C1 segment of cervical spinal cord (tissue), 14 donors: ENCODE measurements at regions not wholly inside any gene's neighbourhood (a gene's known extent, or its start where the extent isn't known, plus 50 kb on each side); places are given as distances from the start of the nearest gene placed in this dataset.

Experiments used
- DNase-seq, 14 donors: peaks; one replicate each; lab custom pipeline; 2025; lab: John Stamatoyannopoulos, UW

DNA sequence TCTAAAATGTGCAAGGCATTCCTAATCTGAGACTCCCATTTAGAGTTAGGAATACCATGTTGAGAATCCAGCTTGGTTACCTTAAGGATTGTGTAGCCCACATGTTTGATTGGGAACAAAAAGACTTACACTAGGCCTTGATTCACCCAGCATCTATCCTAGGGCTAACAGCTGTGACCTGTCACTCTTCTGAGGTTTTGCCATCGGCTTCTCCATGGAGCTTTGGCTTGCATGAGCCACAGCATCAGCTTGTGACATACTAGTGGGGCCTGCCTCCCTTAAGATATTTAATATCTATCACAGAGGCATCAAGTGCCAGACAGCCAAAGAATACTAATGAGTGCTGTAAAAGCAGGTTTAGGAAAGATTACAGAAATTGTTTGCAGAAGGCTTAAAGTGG is 241.3 kb upstream of the UBE2E3 start:
- no peak for DNase-seq

DNA sequence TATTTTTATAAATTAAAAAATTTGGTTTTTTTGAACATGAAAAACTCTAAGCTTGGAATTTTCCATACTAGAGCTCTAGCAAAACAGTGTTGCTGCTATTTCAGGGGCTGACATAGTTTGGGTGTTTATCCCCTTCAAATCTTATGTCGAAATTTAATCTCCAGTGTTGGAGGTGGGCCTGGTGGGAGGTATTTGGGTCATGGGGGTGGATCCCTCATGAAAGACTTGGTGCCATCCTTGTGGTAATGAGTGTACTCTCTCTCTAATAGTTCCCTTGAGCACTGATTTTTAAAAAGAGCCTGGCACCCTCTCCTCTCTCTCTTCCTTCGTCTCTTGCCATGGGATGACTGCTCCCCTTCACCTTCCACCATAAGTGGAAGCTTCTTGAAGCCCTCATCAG is 244.6 kb upstream of the UBE2E3 start:
- DNase-seq, result no peak

DNA sequence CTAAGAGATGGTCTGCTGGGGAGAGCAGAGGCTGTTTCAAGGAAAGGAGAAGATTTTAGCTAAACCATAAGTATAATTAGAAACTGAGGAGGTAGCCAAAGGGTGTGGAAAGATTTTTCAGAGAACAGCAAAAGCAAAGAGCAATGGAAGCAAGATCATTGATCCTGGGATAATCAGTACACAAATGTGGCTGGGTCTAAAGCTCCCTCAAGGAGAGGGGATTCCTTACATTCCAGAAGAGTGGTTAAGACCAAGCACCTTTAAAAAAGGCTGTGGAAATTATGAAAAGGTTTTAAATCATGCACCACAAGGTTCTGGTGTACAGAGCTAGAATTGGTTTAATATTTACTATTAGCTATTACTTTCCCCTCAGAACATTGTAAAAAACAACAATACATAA is 246.0 kb upstream of the UBE2E3 start:
- DNase-seq, result no peak

DNA sequence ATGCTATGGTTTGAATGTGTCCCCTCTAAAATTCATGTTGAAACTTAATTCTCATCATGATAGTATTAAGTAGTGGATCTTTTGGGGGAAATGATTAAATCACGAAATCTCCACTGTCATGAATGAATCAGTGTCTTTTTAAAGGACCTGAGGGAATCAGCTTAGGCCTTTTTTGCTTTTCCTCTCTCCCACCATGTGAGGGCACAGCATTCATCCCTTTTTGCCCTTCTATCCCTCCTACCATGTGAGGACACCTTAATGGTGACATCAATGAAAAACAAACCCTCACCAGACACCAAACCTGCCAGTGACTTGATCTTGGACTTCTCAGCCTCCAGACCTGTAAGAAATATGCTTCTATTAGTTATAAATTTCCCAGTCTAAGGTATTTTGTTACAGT is 247.1 kb upstream of the UBE2E3 start:
- no peak for DNase-seq

DNA sequence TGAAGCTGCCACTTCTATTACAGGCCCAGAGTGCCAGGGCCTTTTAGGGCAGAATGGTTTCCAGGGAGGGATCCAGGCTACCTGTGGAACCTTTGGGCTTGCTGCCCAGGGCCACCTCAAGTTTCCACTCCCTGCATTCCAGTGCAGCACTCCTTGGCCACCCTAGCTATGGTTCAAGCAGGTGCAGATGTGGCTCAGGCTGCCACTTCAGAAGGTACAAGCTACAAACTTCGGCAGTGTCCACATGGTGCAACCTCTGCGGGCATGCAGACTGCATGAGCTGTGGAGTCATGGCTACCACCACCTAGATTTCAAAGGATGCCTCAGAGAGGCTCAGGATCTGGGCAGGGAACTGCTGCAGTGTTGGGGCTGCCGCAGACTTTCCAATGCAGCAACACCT is 248.1 kb upstream of the UBE2E3 start:
- no peak for DNase-seq

DNA sequence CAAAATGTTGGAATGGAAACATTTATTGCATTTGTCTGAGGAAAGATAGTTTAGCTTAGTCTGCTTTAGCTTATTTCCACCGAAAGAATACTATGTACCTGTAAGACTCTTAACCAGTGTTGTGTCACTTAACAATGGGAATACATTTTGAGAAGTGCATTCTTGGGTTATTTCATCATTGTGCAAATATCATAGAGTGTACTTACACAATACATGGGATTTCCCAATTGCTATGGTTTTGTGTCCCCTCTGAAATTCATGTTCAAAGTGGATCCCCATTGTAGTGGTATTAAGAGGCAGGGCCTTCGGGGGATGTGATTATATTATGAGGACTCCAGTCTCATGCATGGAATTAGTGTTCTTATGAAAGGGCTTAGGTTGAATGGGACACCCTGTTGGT is 249.4 kb upstream of the UBE2E3 start:
- DNase-seq, result no peak

DNA sequence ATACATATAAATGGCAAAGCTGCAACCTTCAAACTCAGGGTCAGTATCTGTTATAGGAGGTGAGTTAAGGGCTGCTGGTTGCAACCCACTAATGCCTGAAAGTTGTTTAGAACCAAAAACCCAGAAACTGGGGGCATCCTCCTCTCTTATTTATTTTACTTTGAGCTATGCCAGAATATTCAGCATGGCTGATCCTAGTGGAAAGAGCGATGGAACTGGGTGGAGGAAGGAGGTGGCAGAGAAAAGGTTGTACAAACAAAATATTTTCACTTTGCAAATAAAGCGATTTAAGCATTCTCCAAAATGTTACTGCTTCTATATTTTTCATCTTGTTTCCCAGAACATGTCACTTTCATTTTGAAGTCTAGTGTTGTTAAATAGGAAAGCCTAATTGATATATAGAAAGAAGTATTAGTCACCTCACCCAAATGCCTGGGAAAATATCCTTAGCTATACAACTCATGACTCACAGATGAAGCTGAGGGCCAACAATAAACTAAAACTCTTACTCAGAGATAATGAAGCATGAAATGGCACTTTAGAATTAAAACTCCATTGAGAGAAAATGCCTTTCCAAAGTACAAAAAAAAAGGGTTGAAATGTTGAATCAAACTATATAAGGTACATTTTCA is 251.4 kb upstream of the UBE2E3 start:
- no peak for DNase-seq

DNA sequence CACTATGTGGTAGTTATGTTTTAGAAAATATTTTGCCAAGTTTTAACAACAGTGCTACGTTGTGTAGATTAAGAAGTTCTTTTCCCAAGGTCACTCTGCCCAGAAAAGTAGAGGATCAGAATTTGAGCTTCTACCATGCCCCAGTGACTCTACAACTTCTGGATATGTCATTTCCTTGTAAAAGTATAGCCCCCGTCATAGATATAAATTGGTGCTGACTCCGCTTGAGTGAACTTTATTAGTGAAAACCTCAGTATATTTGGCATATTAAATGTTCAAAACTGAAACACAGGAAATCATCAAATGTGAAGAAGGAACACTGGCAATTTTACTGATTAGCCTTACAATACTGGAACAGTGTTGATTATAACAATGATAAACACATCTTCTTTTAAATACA is 256.7 kb upstream of the UBE2E3 start:
- DNase-seq, result no peak

DNA sequence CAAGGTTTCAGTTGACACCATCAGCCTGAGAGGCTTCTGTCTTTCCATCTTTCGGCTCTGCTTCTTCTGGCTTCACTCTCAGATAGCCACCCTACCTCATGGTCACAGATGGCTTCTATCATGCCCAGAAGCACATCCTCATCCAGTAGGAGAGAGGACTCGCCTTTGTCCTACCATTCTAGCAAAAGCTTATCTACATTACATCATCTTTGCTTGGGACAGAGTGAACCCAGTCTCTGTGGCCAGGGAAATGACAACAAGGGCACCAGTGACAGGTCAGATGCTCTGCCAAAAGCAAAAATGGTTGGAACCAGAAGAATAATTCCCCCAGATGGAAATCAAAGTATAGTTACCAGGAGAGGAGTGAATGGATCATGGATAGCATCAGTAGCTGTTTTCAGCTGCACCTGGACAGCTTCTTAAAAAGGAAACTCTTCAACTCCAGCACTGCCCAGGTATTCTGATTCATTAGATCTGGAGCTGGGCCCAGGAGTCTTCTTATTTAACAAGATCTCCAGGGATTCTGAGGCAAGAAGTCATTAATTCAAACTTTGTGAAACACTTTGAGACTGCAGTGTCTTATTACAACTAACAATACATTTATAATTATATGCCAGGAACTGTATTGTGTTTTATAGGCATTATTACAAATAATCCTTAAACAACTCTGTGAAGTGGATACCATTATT is 257.7 kb upstream of the UBE2E3 start:
- no peak for DNase-seq

DNA sequence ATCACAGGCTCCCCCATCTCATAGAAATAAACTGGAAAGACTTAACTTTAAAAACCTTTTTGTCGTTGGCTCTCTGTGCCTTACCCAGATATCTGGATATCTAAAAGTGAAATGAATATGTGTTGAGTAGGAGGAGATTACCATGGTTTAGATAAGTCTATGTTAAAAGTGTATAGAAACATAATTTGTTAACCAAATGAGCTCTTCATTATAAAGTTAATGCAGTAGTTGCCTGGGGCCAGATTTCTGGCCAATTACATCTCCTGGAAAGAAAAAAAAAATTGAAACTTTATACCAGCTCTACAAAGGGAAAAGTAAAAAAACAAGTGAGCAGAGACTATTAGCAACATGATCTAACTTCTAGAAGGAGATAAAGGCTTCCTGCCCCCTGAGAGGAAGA is 259.6 kb upstream of the UBE2E3 start:
- no peak for DNase-seq

DNA sequence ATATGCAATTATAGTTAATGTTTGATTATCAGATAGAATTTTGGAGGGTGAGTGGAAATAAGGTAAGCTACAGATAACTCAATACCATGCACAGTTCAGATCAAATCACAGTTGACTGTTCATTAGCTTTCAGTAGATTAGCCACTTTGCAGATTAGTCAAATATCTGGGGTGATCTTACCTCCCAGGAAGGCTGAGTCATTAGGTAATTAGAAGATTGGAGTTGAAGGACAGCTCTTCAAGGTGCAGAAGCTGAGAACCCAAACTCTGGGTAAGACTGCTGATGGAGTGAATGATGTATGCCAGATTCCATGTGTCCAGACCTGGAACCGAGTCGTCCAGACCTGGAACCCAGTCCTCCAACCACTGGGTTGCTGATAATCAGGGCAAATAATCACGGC is 262.8 kb upstream of the UBE2E3 start:
- no peak for DNase-seq

DNA sequence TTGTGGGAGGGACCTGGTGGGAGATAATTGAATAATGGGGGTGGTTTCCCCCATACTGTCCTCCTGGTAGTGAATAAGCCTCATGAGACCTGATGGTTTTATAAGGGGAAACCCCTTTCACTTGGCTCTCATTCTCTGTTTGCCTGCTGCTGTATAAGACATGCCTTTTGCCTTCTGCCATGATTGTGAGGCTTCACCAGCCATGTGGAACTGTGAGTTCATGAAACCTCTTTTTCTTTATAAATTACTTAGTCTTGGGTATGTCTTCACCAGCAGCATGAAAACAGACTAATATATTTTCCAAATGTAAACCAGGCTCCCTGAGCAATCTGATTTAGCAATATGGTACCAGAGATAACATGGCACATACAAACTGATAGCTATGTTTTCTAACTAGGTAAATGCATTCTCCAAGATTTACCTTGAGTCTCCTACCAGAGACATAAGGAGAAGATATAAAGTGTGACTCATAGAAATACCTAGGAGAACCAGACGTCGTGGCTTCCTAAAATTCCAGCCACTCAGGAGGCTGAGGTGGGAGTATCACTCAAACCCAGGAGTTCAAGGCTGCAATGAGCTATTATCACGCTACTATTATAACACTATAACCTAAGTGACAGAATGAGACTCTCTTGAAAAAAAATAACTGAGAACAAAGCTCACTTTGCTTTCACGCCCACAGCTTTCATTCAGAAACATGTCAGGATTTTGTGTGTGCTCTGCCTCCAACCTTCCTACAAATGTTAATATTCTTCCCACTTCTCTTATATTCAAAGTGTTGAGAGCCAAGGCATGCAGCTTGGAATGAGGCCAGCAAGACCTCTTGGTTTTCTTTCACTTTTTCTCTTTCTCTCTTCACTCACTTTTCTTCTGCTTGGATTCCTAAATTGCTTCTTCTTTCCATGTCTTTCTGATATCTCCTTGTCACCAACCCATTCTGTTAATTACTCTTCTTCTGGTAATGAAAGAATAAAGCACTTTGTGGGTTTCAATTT is 263.9 kb upstream of the UBE2E3 start:
- no peak for DNase-seq

DNA sequence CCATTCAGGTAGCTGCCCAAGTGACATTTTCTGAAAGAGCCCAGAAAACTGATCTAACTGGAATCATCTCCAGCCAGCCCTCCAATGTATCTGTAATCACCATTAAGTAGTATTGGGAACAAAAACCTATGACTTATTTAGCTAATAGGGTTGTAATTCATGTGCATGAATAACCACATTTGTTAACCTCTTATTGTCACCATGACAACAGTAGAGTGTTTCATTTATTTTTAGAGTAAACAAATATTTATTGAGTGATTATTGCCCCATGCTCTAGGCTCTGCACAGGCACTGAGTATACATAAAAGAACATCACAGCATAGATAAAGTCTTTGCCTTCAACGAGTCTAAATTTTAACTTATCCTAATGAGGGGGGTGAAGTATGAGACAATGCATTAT is 265.4 kb upstream of the UBE2E3 start:
- no peak for DNase-seq

DNA sequence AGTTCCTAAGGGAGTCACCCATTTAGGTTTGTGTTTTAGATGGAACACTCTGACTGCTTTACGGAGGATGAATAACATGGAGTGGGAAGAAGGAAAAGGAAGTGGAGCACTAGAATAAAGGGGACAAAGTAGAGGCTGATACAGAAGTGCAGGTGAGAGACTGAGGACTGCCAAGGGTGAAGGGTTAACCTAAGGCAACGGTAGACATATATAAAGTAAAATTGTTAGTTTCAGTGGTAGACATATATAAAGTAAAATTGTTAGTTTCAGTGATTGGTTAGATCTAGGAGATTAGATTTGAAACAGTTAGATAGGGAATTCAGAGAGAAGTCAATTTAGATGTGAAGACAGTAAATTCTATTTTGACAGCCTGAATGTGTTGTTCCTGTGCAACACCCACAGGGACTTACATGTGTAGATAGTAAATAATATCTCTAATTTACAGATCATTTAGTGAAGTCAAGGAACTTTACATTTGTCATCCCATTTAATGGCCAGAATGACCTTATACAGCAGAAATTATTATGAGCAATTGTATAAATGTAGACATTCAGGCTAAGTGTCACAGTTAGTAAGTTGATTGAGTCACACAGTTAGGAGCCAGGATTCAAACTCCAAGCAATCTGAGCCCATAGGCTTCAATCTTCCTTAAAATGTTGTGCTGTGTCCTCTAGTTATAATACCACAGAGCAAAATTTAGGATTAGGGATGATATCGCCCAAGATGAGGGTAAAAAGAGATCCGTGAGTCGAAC is 270.8 kb upstream of the UBE2E3 start:
- no peak for DNase-seq

DNA sequence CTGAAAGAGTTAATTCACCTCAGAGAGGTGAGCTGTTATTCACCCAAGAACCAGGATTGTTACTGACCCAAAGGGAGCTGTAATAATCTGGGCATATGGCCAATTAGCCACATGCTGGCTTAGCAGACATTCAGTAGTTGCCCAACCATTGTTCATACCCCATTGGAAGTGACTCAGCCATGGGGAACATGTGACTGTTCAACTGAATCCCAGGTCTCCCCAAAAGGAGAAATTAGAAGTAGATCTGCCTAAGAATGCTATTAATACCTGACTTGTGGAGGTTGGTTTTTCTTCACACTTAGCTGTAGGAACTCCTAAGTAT is 272.6 kb upstream of the UBE2E3 start:
- no peak for DNase-seq

DNA sequence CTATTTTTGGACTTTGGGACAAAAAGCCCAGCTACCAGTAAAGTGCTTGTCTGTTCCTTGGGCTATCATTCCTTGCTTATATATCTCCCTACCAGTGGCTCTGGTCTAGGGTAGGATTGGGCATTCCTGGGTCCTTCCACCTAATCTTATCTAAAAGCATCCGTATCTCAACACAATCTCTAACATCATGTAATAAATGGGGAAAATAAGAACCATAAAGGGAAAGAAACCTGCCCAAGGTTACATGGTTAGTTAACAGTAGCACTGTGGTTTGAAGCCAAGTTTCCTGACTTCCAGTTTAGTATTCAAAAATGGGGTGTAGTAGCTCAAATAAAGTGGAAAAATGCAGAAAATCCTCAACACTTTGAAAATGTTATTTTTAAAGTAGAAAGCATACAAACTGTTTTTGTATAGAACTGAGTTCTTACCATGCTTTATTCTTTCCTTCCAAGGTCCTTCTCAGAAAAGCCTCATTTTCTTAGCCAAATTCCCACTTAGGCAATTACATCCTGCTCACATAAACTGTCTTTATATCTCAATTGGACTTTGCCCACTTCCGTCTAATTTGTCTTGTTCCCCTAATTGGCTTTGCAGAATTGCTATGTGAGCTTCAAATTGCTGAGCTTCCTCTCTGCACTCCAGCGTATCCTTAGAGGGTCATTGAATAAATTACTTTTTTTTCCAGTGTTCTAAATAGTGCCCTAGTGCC is 273.1 kb upstream of the UBE2E3 start:
- no peak for DNase-seq

DNA sequence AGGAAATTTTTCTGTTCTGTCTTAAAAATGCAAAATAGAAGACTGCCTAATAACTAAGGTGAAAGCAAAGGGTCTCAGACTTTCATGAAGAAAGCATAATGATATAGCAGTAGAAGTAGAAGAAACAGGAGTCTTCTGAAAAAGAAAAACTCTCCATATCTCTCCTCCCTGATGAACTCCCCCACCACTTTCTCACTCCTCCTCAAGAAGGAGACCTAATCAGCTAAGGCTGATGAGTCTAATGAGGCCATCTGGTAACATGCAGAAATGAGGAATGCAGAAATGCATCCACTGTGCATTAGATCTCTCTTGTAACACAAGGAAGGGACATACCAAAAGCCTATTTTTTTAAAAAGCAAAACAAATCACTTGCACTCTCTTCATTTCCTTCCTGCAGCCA is 273.7 kb upstream of the UBE2E3 start:
- no peak for DNase-seq

DNA sequence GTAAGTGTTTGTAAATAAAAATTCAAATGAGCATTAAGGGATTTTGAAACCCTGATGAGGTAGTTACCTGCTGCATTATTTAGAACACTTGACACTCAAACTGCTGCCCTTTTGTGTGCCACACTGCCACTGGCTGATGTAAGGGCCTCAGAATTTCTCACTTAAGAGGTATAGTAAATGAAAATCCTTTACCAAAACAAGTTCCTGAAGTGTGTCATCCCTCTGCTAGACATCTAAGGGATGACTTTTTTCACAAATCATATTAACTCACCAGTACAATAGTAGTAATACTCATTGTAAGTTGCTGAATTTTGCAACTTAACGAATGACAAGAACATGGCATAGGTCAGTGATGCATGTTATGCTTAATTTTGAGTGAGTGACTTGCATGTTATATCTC is 274.9 kb upstream of the UBE2E3 start:
- no peak for DNase-seq

DNA sequence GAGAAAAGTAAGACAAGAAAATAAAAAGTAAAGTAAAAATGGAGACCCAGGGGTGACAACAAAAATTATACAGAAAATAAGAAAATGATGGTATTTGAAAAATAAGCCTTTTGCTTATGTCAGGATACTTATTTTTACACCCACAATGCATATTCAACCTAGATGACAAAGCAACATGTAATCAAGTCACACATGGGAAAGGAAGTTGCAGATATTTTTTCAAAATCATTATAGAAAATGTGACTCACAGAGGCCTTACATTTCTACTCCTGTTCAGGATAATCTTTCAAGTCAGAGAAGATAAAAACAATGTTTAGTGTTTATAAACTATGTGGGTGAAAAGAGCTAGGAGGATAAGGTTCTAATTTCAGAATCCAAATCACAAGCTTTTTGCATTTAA is 275.3 kb upstream of the UBE2E3 start:
- DNase-seq, result no peak

DNA sequence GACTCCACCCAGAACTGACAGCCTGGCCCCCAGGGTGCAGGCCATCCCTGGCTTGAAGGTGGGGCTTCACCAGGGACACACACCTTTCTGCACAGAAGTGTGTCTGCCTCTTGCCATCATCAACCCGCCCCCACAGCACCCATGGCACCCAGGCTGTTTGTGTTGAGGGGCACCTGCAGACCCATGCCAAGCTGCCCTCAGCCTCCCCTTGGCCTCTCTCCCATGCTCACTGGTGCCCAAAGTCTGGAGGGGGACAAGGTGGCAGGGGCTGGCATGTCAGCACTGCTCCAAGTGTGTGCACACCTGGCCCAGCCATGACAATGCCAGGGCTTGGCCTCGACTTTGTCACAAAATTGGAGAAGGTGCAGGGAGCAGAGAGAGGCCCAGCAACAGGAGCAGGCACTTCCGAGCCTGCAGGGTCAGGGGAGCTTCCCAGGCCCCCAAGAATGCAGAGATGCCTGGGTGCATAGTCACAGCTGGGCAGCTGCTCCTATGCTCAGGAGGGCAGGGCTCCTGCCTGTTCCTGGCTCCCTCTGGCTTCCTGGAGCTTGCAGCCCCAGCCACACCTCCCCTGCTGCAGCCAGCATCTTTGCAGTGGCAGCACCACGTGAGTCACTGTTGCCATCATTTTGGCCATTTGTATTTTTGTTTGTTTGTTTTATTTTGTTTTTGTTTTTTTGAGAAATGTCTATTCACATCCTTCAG is 280.6 kb upstream of the UBE2E3 start:
- no peak for DNase-seq

DNA sequence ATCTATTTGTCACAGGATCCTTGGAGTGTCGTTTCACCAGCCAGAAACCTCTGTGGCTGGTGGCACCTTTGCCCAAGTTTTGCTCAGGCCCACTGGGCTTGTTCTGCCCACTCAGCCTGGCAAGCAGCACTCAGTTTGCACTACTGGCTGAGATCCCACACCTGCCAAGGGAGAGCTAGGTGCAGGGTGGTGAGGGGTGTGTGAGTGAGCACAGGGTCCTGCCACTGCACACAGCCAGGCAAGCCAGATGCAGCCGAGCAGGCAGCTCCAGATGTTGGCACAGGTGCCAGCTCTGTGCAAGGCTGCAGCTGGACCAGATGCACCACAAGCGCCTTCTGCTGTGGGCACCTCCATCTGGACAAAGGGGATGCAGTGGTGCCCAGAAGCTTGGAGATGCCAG is 281.7 kb upstream of the UBE2E3 start:
- no peak for DNase-seq
